GM18502 (cell line): ENCODE measurements at regions not wholly inside any gene's neighbourhood (a gene's known extent, or its start where the extent isn't known, plus 50 kb on each side); places are given as distances from the start of the nearest gene placed in this dataset.
"Not testable (repeated sequence)": the region's sequence is repeated elsewhere in the genome, so short reads cannot be mapped to it uniquely, and the experiment has no call there.

Experiments
- ATAC-seq: cut with Tn5 transposase; IDR thresholded peaks from one replicate; pipeline ENCODE4 v1.9.1; 2021; ENCODE audit warnings: mild to moderate bottlenecking; ENCODE audit not compliant: unreplicated experiment, poor library complexity

DNA sequence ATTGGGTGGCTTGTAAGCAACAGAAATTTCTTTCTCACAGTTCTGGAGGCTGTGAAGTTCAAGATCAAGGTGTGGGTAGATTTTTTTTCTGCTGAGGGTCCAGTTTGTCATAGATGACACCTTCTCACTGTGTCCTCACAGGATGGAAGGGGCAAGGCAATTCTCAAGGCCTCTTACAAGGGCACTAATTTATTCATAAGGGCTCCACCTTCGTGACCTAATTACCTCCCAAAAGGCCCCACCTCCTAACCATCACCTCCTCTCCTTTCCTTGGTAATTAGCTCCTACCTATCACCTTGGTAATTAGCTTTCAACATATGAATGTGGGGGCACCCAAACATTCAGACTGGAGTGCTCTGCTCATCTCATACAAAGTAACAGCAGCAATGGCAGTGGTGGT is 92.3 kb upstream of the CD44 start:
- no peak for ATAC-seq

GRCh38 chr11:35047179-35047578 is 91.8 kb upstream of the CD44 start:
- no peak for ATAC-seq

- no peak for ATAC-seq
Observed at GRCh38 chr11:35047769-35048168, 91.2 kb upstream of the CD44 start.

- not testable (repeated sequence) for ATAC-seq
Observed at GRCh38 chr11:35048346-35048745, 90.6 kb upstream of the CD44 start.

GRCh38 chr11:35049859-35050531 is 89.0 kb upstream of the CD44 start:
- peak; percentile 60 for ATAC-seq

- ATAC-seq: peak; percentile 35
Observed at GRCh38 chr11:35050541-35050995, 88.4 kb upstream of the CD44 start.

GRCh38 chr11:35056391-35057093 is 82.4 kb upstream of the CD44 start:
- ATAC-seq: no peak

GRCh38 chr11:35057926-35058668 is 80.9 kb upstream of the CD44 start:
- no peak for ATAC-seq

DNA sequence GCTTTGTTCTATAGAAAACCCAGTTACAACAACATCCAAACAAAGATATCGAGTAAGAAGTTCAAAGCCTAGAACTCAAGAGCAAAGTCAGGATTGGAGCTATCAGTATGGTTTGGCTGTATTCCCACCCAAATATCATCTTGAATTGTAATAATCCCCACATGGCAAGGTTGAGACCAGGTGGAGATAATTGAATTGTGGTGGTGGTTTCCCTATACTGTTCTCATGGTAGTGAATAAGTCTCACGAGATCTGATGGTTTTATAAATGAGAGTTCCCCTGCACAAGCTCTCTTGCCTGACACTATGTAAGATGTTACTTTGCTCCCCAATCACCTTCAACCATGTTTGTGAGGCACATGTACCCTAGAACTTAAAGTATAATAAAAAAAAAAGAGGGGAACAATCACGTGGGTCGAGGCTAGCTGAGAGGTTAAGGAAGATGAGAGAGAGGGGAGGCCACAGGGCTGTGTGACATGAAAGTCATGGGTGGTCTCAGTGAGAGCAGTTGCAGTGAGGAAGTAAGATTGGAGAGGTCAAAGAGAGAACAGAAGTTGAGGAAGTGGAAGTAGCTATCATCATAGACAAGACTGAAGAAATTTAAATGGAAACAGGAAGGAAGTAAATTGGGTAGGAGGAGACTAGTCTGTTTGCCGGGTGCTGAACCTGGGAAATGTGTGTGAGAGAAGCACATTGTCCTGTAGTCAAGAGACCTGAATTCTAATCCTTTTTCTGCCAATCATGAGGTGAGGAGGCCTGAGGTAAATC is 80.1 kb upstream of the CD44 start:
- ATAC-seq: no peak

DNA sequence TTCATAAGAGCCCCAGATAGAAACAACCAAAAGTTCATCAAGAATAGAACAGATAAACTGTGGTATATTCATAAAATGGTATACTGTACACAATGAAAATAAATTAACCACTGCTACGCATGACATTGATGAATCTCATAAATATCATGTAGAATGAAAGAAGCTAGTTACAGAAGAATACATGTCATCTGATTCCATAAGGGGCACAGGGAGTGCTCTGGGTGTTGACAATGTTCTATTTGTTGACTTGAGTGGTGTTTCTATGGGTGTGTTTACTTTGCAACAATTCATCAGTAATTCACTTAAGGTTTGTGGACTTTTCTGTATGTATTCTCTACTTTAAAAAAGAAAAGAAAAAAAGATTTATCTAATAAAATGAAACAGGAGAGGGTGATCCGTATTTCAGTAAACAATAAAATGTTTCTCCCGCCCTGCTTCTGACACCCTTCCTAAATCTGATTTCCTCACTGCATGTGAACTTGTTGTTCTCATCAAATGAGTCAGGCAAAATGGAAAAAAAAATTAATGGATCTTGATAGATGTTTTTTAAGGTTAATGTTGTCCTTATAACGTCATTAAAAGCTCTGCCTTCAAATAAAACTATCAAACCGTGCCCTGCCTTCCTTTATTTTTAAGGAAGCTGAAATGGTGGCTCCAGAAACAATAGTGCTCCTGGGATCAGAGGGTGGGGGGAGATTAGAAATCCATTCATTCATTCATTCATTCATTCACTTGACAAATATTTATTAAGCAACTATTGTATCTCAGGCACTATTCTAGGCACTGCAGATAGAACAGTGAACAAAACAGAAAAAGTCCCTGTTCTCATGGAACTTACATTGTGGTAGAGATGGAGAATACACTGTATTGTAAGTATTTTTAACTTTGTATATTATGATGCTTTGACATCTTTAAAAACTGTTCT is 77.2 kb upstream of the CD44 start:
- no peak for ATAC-seq

GRCh38 chr11:35063488-35063931 is 75.5 kb upstream of the CD44 start:
- ATAC-seq: no peak

DNA sequence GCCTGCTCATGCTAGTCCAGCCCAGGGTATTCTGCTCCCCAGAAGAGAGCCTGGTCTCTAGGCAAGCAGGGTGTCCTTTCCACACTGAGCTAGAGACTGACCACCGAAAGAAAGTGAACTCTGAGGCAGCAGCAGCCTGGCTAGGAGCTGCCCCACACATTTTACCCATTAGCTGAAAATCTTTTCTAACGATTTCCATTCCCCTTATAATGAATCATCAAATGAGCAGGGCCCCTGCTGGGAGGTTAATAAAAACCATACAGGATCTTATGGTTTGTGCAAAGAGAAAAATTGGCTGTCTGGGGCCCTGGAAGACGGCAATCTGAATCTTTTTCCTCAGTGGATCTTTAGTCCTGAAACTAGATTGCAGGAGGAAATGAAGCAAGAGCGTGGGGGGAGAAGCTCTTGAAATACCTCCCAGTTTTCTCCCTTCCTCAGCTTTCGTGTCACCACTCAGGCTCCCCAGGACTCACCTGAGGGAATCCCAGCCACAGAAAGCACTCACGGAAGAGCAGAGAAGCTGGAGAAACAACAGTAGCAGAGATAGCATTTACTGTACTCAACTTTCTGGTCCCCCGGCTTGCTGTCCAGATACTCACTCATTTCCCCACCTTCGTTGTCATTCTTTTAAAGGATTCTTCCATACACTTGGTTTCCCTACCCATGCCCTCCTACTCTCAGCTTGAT is 74.7 kb upstream of the CD44 start:
- ATAC-seq: no peak

- ATAC-seq: no peak
Observed at GRCh38 chr11:35065566-35065965, 73.4 kb upstream of the CD44 start.

- ATAC-seq: no peak
Observed at GRCh38 chr11:35066030-35066429, 72.9 kb upstream of the CD44 start.

GRCh38 chr11:35066783-35067423 is 72.1 kb upstream of the CD44 start:
- ATAC-seq: peak; percentile 93

GRCh38 chr11:35071722-35072121 is 67.2 kb upstream of the CD44 start:
- no peak for ATAC-seq

GRCh38 chr11:35073691-35074419 is 65.1 kb upstream of the CD44 start:
- ATAC-seq: no peak
